ENCODE measurements at regions not wholly inside any gene's neighbourhood (a gene's known extent, or its start where the extent isn't known, plus 50 kb on each side); places are given as distances from the start of the nearest gene placed in this dataset.

DNA sequence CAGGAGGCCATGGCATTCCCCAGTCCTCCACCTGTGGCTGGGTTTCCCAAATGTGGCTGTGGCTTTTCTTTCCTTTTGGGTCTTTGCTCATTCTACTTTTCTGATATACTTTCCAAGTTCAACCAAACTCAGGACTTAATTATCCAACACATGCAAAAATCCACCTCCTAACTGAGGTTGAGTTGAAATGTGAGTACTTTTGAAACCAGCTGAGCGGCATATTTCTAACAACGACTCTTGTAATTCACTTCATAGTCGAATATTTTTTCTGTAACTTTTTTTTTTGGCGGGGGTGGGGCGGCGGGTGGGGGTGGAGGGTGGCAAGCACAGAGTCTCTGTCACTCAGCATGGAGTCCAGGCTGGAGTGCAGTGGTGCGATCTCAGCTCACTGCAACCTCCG, 165.2 kb upstream of the PITRM1 start:
- H3K27ac ChIP-seq = no peak overlapping the region
- no peaks in the 10 kb centered on the region for H3K4me1 ChIP-seq
- TF ChIP-seq, protein P1, sequence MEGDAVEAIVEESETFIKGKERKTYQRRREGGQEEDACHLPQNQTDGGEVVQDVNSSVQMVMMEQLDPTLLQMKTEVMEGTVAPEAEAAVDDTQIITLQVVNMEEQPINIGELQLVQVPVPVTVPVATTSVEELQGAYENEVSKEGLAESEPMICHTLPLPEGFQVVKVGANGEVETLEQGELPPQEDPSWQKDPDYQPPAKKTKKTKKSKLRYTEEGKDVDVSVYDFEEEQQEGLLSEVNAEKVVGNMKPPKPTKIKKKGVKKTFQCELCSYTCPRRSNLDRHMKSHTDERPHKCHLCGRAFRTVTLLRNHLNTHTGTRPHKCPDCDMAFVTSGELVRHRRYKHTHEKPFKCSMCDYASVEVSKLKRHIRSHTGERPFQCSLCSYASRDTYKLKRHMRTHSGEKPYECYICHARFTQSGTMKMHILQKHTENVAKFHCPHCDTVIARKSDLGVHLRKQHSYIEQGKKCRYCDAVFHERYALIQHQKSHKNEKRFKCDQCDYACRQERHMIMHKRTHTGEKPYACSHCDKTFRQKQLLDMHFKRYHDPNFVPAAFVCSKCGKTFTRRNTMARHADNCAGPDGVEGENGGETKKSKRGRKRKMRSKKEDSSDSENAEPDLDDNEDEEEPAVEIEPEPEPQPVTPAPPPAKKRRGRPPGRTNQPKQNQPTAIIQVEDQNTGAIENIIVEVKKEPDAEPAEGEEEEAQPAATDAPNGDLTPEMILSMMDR (IDR thresholded peaks at IDR 0.05) = no peak
- TF ChIP-seq POLR2A (IDR thresholded peaks at IDR 0.05) = no peak
- DNase-seq (no peak), ATAC-seq (no peak)
- no peaks in the 10 kb centered on the region for H3K27me3 ChIP-seq
- intact Hi-C loops (cut with DNase I) = no loop called here
- H3K36me3 ChIP-seq = no peaks in the 10 kb centered on the region
- no peaks in the 10 kb centered on the region for H3K9me3 ChIP-seq
- WGBS (ENCODE audit: insufficient coverage, low coverage, low lambda C conversion rate, missing lambda C conversion rate) = 83% methylated on average over 8 of the region's 8 CpGs
- no peak overlapping the region for H3K4me3 ChIP-seq

DNA sequence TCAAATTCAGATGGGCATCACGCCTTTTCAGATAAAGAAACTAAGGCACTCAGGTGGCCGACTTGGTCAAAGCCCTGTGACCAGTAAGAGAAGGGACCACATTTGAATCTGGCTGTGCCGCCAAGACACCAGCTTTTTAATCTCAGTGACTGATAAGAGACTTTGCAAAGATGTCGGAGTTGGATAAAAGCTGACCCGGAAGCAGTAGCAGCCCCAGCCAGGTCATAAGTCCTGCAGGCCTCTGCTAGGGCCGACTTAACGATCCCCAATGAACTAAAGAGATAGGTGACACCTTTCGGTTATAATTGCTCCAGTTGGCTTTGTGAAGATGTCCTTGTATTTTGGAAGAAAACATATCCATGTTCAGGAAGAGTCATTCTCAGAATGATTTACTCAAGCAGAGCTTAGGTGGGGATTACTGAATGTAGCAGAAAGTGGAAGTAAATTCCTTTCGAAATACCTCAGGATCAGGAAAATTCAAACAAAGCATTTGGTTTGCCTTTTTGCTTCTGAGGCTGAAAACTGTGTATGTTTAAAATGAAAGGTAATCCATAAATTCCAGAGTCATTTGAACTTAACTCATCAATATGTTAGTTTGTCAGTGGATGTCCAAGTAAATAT, 164.2 kb upstream of the PITRM1 start:
- H3K27me3 ChIP-seq = no peaks in the 10 kb centered on the region
- intact Hi-C loops (cut with DNase I) = no loop called here
- no peaks in the 10 kb centered on the region for H3K4me1 ChIP-seq
- H3K27ac ChIP-seq = no peak overlapping the region
- TF ChIP-seq, protein P1 (IDR thresholded peaks at IDR 0.05) = no peak
- TF ChIP-seq POLR2A (IDR thresholded peaks at IDR 0.05) = no peak
- H3K36me3 ChIP-seq = no peaks in the 10 kb centered on the region
- no peaks in the 10 kb centered on the region for H3K9me3 ChIP-seq
- WGBS (ENCODE audit: insufficient coverage, low coverage, low lambda C conversion rate, missing lambda C conversion rate) = 55% methylated on average over 7 of the region's 9 CpGs
- ATAC-seq = no peak
- no peak for DNase-seq
- no peak overlapping the region for H3K4me3 ChIP-seq

DNA sequence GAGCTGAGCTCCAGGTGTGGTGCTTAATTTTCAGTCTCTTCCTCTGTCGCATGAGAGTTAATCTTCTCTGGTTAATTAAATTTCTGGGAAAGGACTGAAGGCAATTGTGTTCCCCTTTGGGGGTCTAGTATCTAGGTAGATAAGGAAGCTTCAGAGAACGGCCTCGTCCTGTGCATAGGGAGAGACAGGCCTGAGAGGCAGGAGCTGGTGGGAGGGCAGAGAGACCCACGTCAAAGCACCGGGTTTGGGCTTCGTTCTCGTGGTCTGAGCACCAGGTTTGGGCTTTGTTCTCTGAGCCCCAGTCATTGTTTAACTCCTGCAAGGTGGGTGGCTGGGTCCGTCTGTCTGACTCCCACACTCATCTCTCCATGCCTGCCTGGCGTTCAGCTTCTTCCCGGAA, 160.8 kb upstream of the PITRM1 start:
- Histone ChIP-seq H3K4me3 (no peak overlapping the region), H3K36me3 (no peaks in the 10 kb centered on the region), H3K4me1 (no peaks in the 10 kb centered on the region), H3K27ac (no peak overlapping the region), H3K9me3 (no peaks in the 10 kb centered on the region), H3K27me3 (no peaks in the 10 kb centered on the region)
- TF ChIP-seq, protein P1 (IDR thresholded peaks at IDR 0.05) = no peak
- TF ChIP-seq POLR2A (IDR thresholded peaks at IDR 0.05) = no peak
- intact Hi-C loops (cut with DNase I) = no loop called here
- ATAC-seq = no peak
- 51% methylated on average over 6 of the region's 10 CpGs for WGBS (ENCODE audit: insufficient coverage, low coverage, low lambda C conversion rate, missing lambda C conversion rate)
- DNase-seq = no peak

DNA sequence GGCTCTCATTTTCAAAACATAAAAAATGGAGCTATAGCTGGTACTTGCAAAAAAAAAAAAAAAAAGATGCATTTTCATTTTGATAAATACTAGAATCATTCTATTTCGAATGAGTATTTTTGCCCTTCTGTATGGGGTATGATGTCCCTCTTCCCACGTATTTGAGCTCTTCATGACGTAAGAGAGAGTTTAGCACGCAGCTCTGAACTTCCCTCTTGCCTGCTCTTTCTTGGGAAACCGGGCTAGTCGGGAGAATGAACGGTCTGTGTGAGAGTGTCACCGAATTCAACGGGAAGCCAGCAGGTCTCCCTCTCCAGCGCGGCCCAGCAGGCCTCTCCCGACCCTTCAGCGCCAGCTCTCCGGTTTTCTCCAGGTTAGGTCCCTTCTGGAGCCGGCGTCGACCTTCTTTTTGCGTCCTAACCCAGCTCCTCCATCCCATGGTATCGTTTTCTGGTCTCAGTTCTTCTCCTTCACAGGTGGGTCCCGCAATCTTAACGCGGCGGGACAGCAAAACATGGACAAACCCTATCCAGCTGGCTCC, 159.2 kb upstream of the PITRM1 start:
- Histone ChIP-seq H3K4me3 (no peak overlapping the region), H3K4me1 (no peaks in the 10 kb centered on the region), H3K27ac (no peak overlapping the region), H3K9me3 (no peaks in the 10 kb centered on the region), H3K36me3 (no peaks in the 10 kb centered on the region), H3K27me3 (no peaks in the 10 kb centered on the region)
- ATAC-seq = no peak
- intact Hi-C loops (cut with DNase I) = no loop called here
- no peak for DNase-seq
- TF ChIP-seq, protein P1 (IDR thresholded peaks at IDR 0.05) = no peak
- TF ChIP-seq POLR2A (IDR thresholded peaks at IDR 0.05) = no peak
- WGBS (ENCODE audit: insufficient coverage, low coverage, low lambda C conversion rate, missing lambda C conversion rate) = 78% methylated on average over 17 of the region's 23 CpGs

Measured in right lobe of liver (tissue), 6 donors.